GM12891 (cell line): ENCODE measurements at regions not wholly inside any gene's neighbourhood (a gene's known extent, or its start where the extent isn't known, plus 50 kb on each side); places are given as distances from the start of the nearest gene placed in this dataset.
"Not testable (repeated sequence)": the region's sequence is repeated elsewhere in the genome, so short reads cannot be mapped to it uniquely, and the experiment has no call there.

Experiments used
- DNase-seq: peaks from one replicate; pipeline ENCODE4 v3.0.0; 2011; ENCODE audit warnings: low spot score; ENCODE audit not compliant: insufficient read length
- FAIRE-seq: peaks from 2 replicates; lab custom pipeline; 2011; peaks lifted over from hg19 to GRCh38; lab: Jason Lieb, UNC
- PAX5 ChIP-seq: IDR thresholded peaks from 2 replicates; pipeline ENCODE4 v1.6.1; 2011; ENCODE audit warnings: low read length, moderate library complexity, mild to moderate bottlenecking; ENCODE audit not compliant: insufficient read depth, severe bottlenecking
- POLR2A ChIP-seq: IDR thresholded peaks from 2 replicates; pipeline ENCODE4 v1.6.1; 2011; ENCODE audit warnings: low read depth, low read length, control low read depth
- POLR2AphosphoS5 ChIP-seq: IDR thresholded peaks from 2 replicates; pipeline ENCODE4 v1.6.1; 2011; ENCODE audit warnings: low read depth, low read length, control low read depth
- POU2F2 ChIP-seq: IDR thresholded peaks from 2 replicates; pipeline ENCODE4 v1.6.1; 2011; ENCODE audit warnings: low read depth, mild to moderate bottlenecking, control low read depth, low read length, moderate library complexity
- SPI1 ChIP-seq: IDR thresholded peaks from 2 replicates; pipeline ENCODE4 v1.6.1; 2011; ENCODE audit warnings: low read depth, low read length, control low read depth
- TAF1 ChIP-seq: IDR thresholded peaks from 2 replicates; pipeline ENCODE4 v1.6.1; 2011; ENCODE audit warnings: low read depth, low read length, control low read depth

- no peak for DNase-seq
- FAIRE-seq = no peak
- TF ChIP-seq POLR2A = no peak
- TF ChIP-seq TAF1 = no peak
- TF ChIP-seq POU2F2 = no peak
- TF ChIP-seq PAX5 = no peak
- TF ChIP-seq SPI1 = no peak
- no peak for TF ChIP-seq POLR2AphosphoS5
These were observed 1227.2 kb upstream of the WWC1 start for GRCh38 chr5:167064198-167064776.

- no peak for FAIRE-seq
- no peak for TF ChIP-seq PAX5
- no peak for TF ChIP-seq POLR2A
- TF ChIP-seq POLR2AphosphoS5 = no peak
- TF ChIP-seq POU2F2 = no peak
- TF ChIP-seq TAF1 = no peak
- no peak for TF ChIP-seq SPI1
- DNase-seq = no peak
These were observed 1225.7 kb upstream of the WWC1 start for GRCh38 chr5:167065794-167066193.

- DNase-seq = no peak
- TF ChIP-seq TAF1 (no peak), PAX5 (no peak), POU2F2 (no peak), SPI1 (no peak), POLR2A (no peak)
- no peak for FAIRE-seq
These were observed 1219.3 kb upstream of the WWC1 start for GRCh38 chr5:167071981-167072610.

- no peak for FAIRE-seq
- DNase-seq = no peak
- TF ChIP-seq SPI1 (no peak), PAX5 (no peak), POU2F2 (no peak), POLR2A (no peak), TAF1 (no peak), POLR2AphosphoS5 (no peak)
These were observed 1209.9 kb upstream of the WWC1 start for GRCh38 chr5:167081561-167081960.

GRCh38 chr5:167096816-167097215 lies 1194.6 kb upstream of the WWC1 start:
- DNase-seq (no peak), FAIRE-seq (no peak)
- TF ChIP-seq TAF1 (no peak), SPI1 (no peak), POLR2A (no peak), POLR2AphosphoS5 (no peak), POU2F2 (no peak), PAX5 (no peak)

- FAIRE-seq (no peak), DNase-seq (no peak)
- TF ChIP-seq POU2F2 (no peak), POLR2AphosphoS5 (no peak), SPI1 (no peak), POLR2A (no peak), PAX5 (no peak), TAF1 (no peak)
These were observed 1187.1 kb upstream of the WWC1 start for GRCh38 chr5:167104351-167104750.

- FAIRE-seq = no peak
- TF ChIP-seq POLR2AphosphoS5 (no peak), POLR2A (no peak)
- DNase-seq = no peak
These were observed 1185.5 kb upstream of the WWC1 start for GRCh38 chr5:167105941-167106340.

GRCh38 chr5:167107684-167108083 lies 1183.8 kb upstream of the WWC1 start:
- FAIRE-seq (no peak), DNase-seq (no peak)
- no peak for TF ChIP-seq PAX5

GRCh38 chr5:167108266-167108665 lies 1183.2 kb upstream of the WWC1 start:
- FAIRE-seq, DNase-seq: not testable (repeated sequence)

GRCh38 chr5:167112556-167112955 lies 1178.9 kb upstream of the WWC1 start:
- DNase-seq = no peak
- no peak for FAIRE-seq
- TF ChIP-seq SPI1 (no peak), POLR2AphosphoS5 (no peak), PAX5 (no peak), POLR2A (no peak), POU2F2 (no peak), TAF1 (no peak)

GRCh38 chr5:167122267-167122666 lies 1169.2 kb upstream of the WWC1 start:
- no peak for FAIRE-seq
- no peak for DNase-seq
- no peak for TF ChIP-seq TAF1
- TF ChIP-seq POU2F2 = no peak
- no peak for TF ChIP-seq POLR2A
- no peak for TF ChIP-seq PAX5
- TF ChIP-seq SPI1 = no peak
- no peak for TF ChIP-seq POLR2AphosphoS5
